ENCODE measurements at regions not wholly inside any gene's neighbourhood (a gene's known extent, or its start where the extent isn't known, plus 50 kb on each side); places are given as distances from the start of the nearest gene placed in this dataset.
"Not testable (repeated sequence)": the region's sequence is repeated elsewhere in the genome, so short reads cannot be mapped to it uniquely, and the experiment has no call there.

GRCh38 chr4:169934794-169935429, 91.3 kb downstream of the MFAP3L start:
- no peak for DNase-seq

- no peak for DNase-seq
Measured at GRCh38 chr4:169933531-169933930, 92.7 kb downstream of the MFAP3L start.

GRCh38 chr4:169931964-169932363, 94.2 kb downstream of the MFAP3L start:
- no peak for DNase-seq

GRCh38 chr4:169930755-169931154, 95.4 kb downstream of the MFAP3L start:
- DNase-seq, result not testable (repeated sequence)

- no peak for DNase-seq
Measured at GRCh38 chr4:169927280-169927679, 98.9 kb downstream of the MFAP3L start.

- no peak for DNase-seq
Measured at GRCh38 chr4:169925678-169926077, 100.5 kb downstream of the MFAP3L start.

- no peak for DNase-seq
Measured at GRCh38 chr4:169922632-169923276, 103.4 kb downstream of the MFAP3L start.

GRCh38 chr4:169921732-169922131, 104.5 kb downstream of the MFAP3L start:
- DNase-seq, result no peak

- DNase-seq, result no peak
Measured at GRCh38 chr4:169921237-169921636, 105.0 kb downstream of the MFAP3L start.

GRCh38 chr4:169919194-169920124, 106.7 kb downstream of the MFAP3L start:
- not testable (repeated sequence) for DNase-seq

- DNase-seq, result no peak
Measured at GRCh38 chr4:169915545-169915944, 110.7 kb downstream of the MFAP3L start.

- no peak for DNase-seq
Measured at GRCh38 chr4:169914866-169915265, 111.3 kb downstream of the MFAP3L start.

GRCh38 chr4:169912996-169913395, 113.2 kb downstream of the MFAP3L start:
- no peak for DNase-seq

- DNase-seq, result no peak
Measured at GRCh38 chr4:169909897-169910296, 116.3 kb downstream of the MFAP3L start.

- no peak for DNase-seq
Measured at GRCh38 chr4:169909479-169909878, 116.7 kb downstream of the MFAP3L start.

- no peak for DNase-seq
Measured at GRCh38 chr4:169907705-169908104, 118.5 kb downstream of the MFAP3L start.

GRCh38 chr4:169906821-169907220, 119.4 kb downstream of the MFAP3L start:
- DNase-seq, result no peak

GRCh38 chr4:169906104-169906503, 120.1 kb downstream of the MFAP3L start:
- DNase-seq, result no peak

GRCh38 chr4:169902658-169903345, 123.4 kb downstream of the MFAP3L start:
- DNase-seq, result no peak

GRCh38 chr4:169900241-169900845, 125.9 kb downstream of the MFAP3L start:
- DNase-seq, result no peak

GRCh38 chr4:169899295-169899694, 126.9 kb downstream of the MFAP3L start:
- no peak for DNase-seq

- DNase-seq, result no peak
Measured at GRCh38 chr4:169898095-169898494, 128.1 kb downstream of the MFAP3L start.

GRCh38 chr4:169894767-169895166, 131.4 kb downstream of the MFAP3L start:
- not testable (repeated sequence) for DNase-seq
